HG02981 (cell line): ENCODE measurements at regions not wholly inside any gene's neighbourhood (a gene's known extent, or its start where the extent isn't known, plus 50 kb on each side); places are given as distances from the start of the nearest gene placed in this dataset.

Experiments
- ATAC-seq: cut with Tn5 transposase; IDR thresholded peaks from one replicate; pipeline ENCODE4 v1.9.1; 2021; ENCODE audit warnings: mild to moderate bottlenecking, moderate library complexity; ENCODE audit not compliant: unreplicated experiment

DNA sequence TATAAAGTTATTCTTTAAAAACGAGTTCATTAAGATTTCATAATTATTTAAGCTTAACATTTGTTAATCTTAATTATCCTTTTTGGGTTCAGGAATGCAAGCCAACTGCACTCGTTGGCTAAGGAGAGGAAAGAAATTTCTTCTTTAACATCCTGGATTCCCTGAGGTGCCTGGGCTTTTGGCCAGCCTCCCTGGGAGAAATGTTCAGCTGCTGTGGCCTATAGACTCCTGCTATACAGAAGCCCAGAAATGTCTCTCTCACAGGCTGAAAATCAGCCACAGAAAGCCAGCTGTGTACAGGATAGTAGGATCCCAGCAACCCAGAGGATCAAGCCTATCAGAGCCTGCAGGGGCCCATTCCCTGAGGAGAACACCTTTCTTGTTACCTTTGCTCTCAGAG is 430.3 kb downstream of the XIRP2 start:
- ATAC-seq: no peak

DNA sequence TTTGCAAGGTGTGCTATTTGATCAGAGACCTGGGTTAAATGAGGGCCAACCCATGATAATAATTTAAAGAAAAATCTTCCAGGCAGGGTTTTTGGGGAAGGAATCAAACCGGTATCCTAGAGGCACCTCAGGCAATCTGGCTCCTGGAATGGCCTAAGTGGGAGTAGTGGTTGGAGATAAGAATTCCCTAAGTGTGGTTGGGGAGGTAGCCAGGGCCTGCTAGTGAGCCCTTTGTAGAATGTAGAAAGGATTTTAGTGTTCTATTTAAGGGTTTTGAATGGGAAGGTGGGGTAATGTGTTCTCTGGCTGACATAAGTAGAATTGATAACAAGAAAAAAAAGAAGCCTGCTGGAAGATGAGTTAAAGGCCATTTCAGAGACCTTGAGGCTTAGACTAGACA is 422.2 kb downstream of the XIRP2 start:
- ATAC-seq: no peak
